CD4-positive, alpha-beta T cell (primary cell): ENCODE measurements at regions not wholly inside any gene's neighbourhood (a gene's known extent, or its start where the extent isn't known, plus 50 kb on each side); places are given as distances from the start of the nearest gene placed in this dataset.
"Not testable (repeated sequence)": the region's sequence is repeated elsewhere in the genome, so short reads cannot be mapped to it uniquely, and the experiment has no call there.

ENCODE experiments used
- ATAC-seq: fragments of 200-7000 bp; cut with Tn5 transposase; one replicate; pipeline ENCODE4 v1.10.0; 2022; ENCODE audit warnings: mild to moderate bottlenecking; ENCODE audit not compliant: poor library complexity
- CTCF ChIA-PET: fragments of 350-600 bp; sonication (Branson Sonifier 250); formaldehyde crosslinking; loops from one replicate; lab custom pipeline; 2021; ENCODE audit warnings: antibody characterized with exemption, inconsistent platforms; lab: Charles Lee
- POLR2A ChIA-PET: fragments of 350-600 bp; sonication (Branson Sonifier 250); formaldehyde crosslinking; loops from one replicate; lab custom pipeline; 2021; ENCODE audit warnings: antibody characterized with exemption, inconsistent platforms; lab: Charles Lee
- DNase-seq, 14 experiments: peaks; one replicate each; pipeline ENCODE4 v3.0.0-alpha.2; 2013 to 2020; ENCODE audit warnings: mixed read lengths in 2 of 14
- H3K27ac ChIP-seq, 2 donors: one replicate each; pipeline versions ENCODE4 v1.5.1 to v1.7.0; 2013; ENCODE audit warnings: low read length in 2 of 2, low read depth in 1 of 2, mild to moderate bottlenecking in 1 of 2
- H3K27me3 ChIP-seq, 2 experiments: 1 replicate in 1 of 2; 2 replicates in 1 of 2; pipeline versions ENCODE4 v1.6.1 to v1.7.0; 2013; ENCODE audit warnings: low read length in 2 of 2, control low read depth in 1 of 2, mild to moderate bottlenecking in 1 of 2, moderate library complexity in 1 of 2; ENCODE audit not compliant: insufficient read depth in 2 of 2, control insufficient read depth in 1 of 2
- H3K36me3 ChIP-seq: one replicate; pipeline ENCODE4 v1.6.1; 2013; ENCODE audit warnings: low read length, control low read depth; ENCODE audit not compliant: insufficient read depth
- H3K4me1 ChIP-seq: one replicate; pipeline ENCODE4 v1.6.1; 2013; ENCODE audit warnings: low read length, control low read depth; ENCODE audit not compliant: insufficient read depth
- H3K4me3 ChIP-seq: one replicate; pipeline ENCODE4 v1.5.1; 2013; ENCODE audit warnings: mild to moderate bottlenecking, low read length, moderate library complexity
- H3K9me3 ChIP-seq, 2 experiments: 1 replicate in 1 of 2; 2 replicates in 1 of 2; pipeline versions ENCODE4 v1.6.1 to v1.7.0; 2013; ENCODE audit warnings: low read length in 2 of 2, mild to moderate bottlenecking in 2 of 2, control low read depth in 1 of 2, moderate library complexity in 1 of 2; ENCODE audit not compliant: control insufficient read depth in 1 of 2, insufficient read depth in 1 of 2
- H3K27ac Mint-ChIP-seq: one replicate; pipeline ENCODE4 v1.8.0; 2020; ENCODE audit warnings: mixed read lengths
- H3K27me3 Mint-ChIP-seq: one replicate; pipeline ENCODE4 v1.8.0; 2021; ENCODE audit warnings: mixed read lengths
- H3K36me3 Mint-ChIP-seq: one replicate; pipeline ENCODE4 v1.8.0; 2021; ENCODE audit warnings: low read depth, mixed read lengths
- H3K4me1 Mint-ChIP-seq: one replicate; pipeline ENCODE4 v1.8.0; 2021; ENCODE audit warnings: low read depth, mixed read lengths
- H3K4me3 Mint-ChIP-seq: one replicate; pipeline ENCODE4 v1.8.0; 2020; ENCODE audit warnings: mild to moderate bottlenecking, mixed read lengths
- H3K9me3 Mint-ChIP-seq: one replicate; pipeline ENCODE4 v1.8.0; 2020; ENCODE audit warnings: mixed read lengths
- intact Hi-C, 2 experiments: fragments of 100-400 bp; cut with DNase I in 1 of 2; cut with micrococcal nuclease in 1 of 2; formaldehyde crosslinking; loops; one replicate each; pipeline versions ENCODE4 v1.15.1 to v1.9.0; 2023 to 2025; cut with DNase I, micrococcal nuclease
- TF ChIP-seq, protein P1 (sequence below): fragments of 200-600 bp; IDR thresholded peaks from one replicate; pipeline ENCODE4 v1.8.0; 2022; ENCODE audit warnings: antibody characterized with exemption, mild to moderate bottlenecking

DNA sequence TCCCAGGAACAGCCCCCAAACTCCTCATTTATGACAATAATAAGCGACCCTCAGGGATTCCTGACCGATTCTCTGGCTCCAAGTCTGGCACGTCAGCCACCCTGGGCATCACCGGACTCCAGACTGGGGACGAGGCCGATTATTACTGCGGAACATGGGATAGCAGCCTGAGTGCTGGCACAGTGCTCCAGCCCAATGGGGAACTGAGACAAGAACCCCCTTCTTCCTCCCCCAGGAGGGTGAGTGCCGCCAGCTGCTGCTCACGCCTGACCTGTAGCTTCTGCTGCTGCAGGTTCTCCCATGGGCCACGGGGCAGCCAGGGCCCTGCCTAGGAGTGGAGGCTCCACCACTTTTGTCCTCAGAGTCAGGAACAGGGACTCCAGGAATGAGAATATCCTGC, 78.2 kb downstream of the VPREB1 start:
- H3K27ac Mint-ChIP-seq = no peak overlapping the region
- intact Hi-C loops = no loop called here
- no peak overlapping the region for H3K4me3 ChIP-seq
- H3K4me3 Mint-ChIP-seq = no peak overlapping the region
- H3K9me3 ChIP-seq = no peaks in the 10 kb centered on the region
- no peak overlapping the region for H3K27ac ChIP-seq
- peaks cover 20% of the 10 kb centered on the region for H3K36me3 Mint-ChIP-seq
- CTCF ChIA-PET = interaction anchor here (1.4 kb wide), 1 partner anchor 20 kb away, joined by 3 read pairs; no protein-coding TSS in a partner anchor
- no peaks in the 10 kb centered on the region for H3K27me3 ChIP-seq
- H3K9me3 Mint-ChIP-seq = no peaks in the 10 kb centered on the region
- H3K4me1 Mint-ChIP-seq = peaks cover 3% of the 10 kb centered on the region
- DNase-seq (no peak), ATAC-seq (no peak)
- H3K27me3 Mint-ChIP-seq = no peaks in the 10 kb centered on the region
- POLR2A ChIA-PET = no interaction called here
- TF ChIP-seq, protein P1, sequence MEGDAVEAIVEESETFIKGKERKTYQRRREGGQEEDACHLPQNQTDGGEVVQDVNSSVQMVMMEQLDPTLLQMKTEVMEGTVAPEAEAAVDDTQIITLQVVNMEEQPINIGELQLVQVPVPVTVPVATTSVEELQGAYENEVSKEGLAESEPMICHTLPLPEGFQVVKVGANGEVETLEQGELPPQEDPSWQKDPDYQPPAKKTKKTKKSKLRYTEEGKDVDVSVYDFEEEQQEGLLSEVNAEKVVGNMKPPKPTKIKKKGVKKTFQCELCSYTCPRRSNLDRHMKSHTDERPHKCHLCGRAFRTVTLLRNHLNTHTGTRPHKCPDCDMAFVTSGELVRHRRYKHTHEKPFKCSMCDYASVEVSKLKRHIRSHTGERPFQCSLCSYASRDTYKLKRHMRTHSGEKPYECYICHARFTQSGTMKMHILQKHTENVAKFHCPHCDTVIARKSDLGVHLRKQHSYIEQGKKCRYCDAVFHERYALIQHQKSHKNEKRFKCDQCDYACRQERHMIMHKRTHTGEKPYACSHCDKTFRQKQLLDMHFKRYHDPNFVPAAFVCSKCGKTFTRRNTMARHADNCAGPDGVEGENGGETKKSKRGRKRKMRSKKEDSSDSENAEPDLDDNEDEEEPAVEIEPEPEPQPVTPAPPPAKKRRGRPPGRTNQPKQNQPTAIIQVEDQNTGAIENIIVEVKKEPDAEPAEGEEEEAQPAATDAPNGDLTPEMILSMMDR = no peak
- peaks cover 3% of the 10 kb centered on the region for H3K4me1 ChIP-seq
- H3K36me3 ChIP-seq = peaks cover 10% of the 10 kb centered on the region

DNA sequence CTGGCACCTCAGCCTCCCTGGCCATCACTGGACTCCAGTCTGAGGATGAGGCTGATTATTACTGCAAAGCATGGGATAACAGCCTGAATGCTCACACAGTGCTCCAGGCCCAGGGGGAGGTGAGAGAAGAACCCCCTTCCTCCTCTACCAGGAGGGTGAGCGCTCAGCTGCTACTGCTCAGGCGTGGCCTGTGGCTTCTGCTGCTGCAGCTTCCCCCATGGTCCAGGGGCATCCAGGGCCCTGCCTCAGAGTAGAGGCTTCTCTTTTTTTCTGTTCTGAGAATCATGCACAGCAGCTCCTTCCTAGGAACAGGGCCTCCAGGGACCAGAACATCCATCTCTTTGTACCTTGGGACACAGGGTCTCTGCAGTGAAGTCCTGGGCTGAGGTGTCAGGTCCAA, 83.1 kb downstream of the VPREB1 start:
- Mint-ChIP-seq H3K27ac (no peak overlapping the region), H3K4me3 (no peak overlapping the region), H3K4me1 (peaks cover 7% of the 10 kb centered on the region), H3K27me3 (peaks cover 10% of the 10 kb centered on the region), H3K9me3 (no peaks in the 10 kb centered on the region), H3K36me3 (no peaks in the 10 kb centered on the region)
- H3K4me1 ChIP-seq = no peaks in the 10 kb centered on the region
- intact Hi-C loops = no loop called here
- DNase-seq (no peak), ATAC-seq (no peak)
- TF ChIP-seq, protein P1 = no peak
- no peak overlapping the region for H3K4me3 ChIP-seq
- CTCF ChIA-PET = no interaction called here
- no peaks in the 10 kb centered on the region for H3K9me3 ChIP-seq
- H3K27ac ChIP-seq = no peak overlapping the region
- H3K36me3 ChIP-seq = no peaks in the 10 kb centered on the region
- POLR2A ChIA-PET = no interaction called here
- peaks cover 5 to 12% of the 10 kb centered on the region in 2 experiments for H3K27me3 ChIP-seq

DNA sequence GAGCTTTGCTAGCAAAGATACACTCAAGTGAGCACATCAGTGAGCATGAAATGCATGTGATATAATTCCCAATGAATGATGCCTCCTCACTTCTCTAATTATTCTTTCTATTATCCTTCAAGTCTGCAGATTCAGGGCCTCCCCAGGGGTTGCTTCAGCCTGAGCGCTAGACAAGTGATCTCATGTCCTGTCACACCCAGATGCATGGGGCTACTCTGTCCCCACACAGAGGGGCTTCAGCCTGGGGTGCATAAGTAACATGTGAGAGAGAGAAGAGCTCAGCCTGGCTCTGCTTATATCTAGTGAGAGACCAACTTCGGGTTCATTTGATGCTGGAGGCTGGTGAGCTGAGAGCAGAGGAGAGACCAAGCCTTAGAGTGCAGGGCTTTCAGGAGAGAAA, 85.2 kb downstream of the VPREB1 start:
- no peaks in the 10 kb centered on the region for H3K36me3 ChIP-seq
- Mint-ChIP-seq H3K9me3 (peaks cover 3% of the 10 kb centered on the region), H3K4me1 (peaks cover 4% of the 10 kb centered on the region), H3K27me3 (peaks cover 30% of the 10 kb centered on the region), H3K27ac (no peak overlapping the region), H3K36me3 (no peaks in the 10 kb centered on the region), H3K4me3 (no peak overlapping the region)
- H3K4me1 ChIP-seq = no peaks in the 10 kb centered on the region
- intact Hi-C loops = no loop called here
- TF ChIP-seq, protein P1 = no peak
- ChIA-PET CTCF (no interaction called here), POLR2A (no interaction called here)
- peaks cover 7 to 15% of the 10 kb centered on the region in 2 experiments for H3K27me3 ChIP-seq
- no peaks in the 10 kb centered on the region for H3K9me3 ChIP-seq
- ATAC-seq (no peak), DNase-seq (no peak)
- H3K4me3 ChIP-seq = no peak overlapping the region
- no peak overlapping the region for H3K27ac ChIP-seq

DNA sequence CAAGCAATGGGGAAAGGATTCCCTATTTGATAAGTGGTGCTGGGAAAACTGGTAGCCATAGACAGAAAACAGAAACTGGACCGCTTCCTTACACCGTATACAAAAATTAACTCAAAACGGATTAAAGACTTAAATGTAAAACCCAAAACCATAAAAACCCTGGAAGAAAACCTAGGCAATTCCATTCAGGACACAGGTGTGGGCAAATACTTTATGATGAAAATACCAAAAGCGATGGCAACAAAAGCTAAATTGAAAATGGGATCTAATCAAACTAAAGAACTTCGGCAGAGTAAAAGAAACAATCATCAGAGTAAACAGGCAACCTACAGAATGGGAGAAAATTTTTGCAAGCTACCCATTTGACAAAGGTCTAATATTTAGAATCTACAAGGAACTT, 91.1 kb downstream of the VPREB1 start:
- CTCF ChIA-PET, intact Hi-C loops: not testable (repeated sequence)

DNA sequence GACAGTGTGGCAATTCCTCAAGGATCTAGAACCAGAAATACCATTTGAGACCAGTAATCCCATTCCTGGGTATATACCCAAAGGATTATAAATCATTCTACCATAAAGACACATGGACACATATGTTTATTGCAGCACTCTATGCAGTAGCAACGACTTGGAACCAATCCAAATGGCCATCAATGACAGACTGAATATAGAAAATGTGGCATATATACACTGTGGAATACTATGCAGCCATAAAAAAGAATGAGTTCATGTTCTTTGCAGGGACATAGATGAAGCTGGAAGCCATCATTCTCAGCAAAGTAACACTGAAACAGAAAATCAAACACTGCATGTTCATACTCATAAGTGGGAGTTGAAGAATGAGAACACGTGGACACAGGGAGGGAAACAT, 91.7 kb downstream of the VPREB1 start:
- H3K36me3 ChIP-seq, H3K4me3 Mint-ChIP-seq, DNase-seq, H3K27me3 ChIP-seq, H3K4me1 ChIP-seq, H3K9me3 Mint-ChIP-seq, POLR2A ChIA-PET, H3K9me3 ChIP-seq, intact Hi-C loops, H3K27ac Mint-ChIP-seq, H3K27ac ChIP-seq, H3K4me1 Mint-ChIP-seq, H3K4me3 ChIP-seq, H3K36me3 Mint-ChIP-seq, CTCF ChIA-PET, ATAC-seq: not testable (repeated sequence)
- H3K27me3 Mint-ChIP-seq = peaks cover 78% of the 10 kb centered on the region

More for the DNA sequence above, 91.1 kb downstream of the VPREB1 start:
- H3K27ac ChIP-seq, H3K9me3 Mint-ChIP-seq, H3K4me1 Mint-ChIP-seq, H3K4me3 Mint-ChIP-seq, H3K36me3 ChIP-seq, POLR2A ChIA-PET, H3K9me3 ChIP-seq, DNase-seq, H3K36me3 Mint-ChIP-seq, H3K27ac Mint-ChIP-seq, ATAC-seq, H3K4me3 ChIP-seq, H3K4me1 ChIP-seq, H3K27me3 ChIP-seq: not testable (repeated sequence)
- peaks cover 78% of the 10 kb centered on the region for H3K27me3 Mint-ChIP-seq
